GM21390 (cell line): ENCODE measurements at regions not wholly inside any gene's neighbourhood (a gene's known extent, or its start where the extent isn't known, plus 50 kb on each side); places are given as distances from the start of the nearest gene placed in this dataset.
A peak's percentile ranks its signal among the peaks of the same experiment; 100 is the strongest.
"Not testable (repeated sequence)": the region's sequence is repeated elsewhere in the genome, so short reads cannot be mapped to it uniquely, and the experiment has no call there.

Experiments used
- ATAC-seq: cut with Tn5 transposase; IDR thresholded peaks from one replicate; pipeline ENCODE4 v1.9.1; 2021; ENCODE audit not compliant: unreplicated experiment

DNA sequence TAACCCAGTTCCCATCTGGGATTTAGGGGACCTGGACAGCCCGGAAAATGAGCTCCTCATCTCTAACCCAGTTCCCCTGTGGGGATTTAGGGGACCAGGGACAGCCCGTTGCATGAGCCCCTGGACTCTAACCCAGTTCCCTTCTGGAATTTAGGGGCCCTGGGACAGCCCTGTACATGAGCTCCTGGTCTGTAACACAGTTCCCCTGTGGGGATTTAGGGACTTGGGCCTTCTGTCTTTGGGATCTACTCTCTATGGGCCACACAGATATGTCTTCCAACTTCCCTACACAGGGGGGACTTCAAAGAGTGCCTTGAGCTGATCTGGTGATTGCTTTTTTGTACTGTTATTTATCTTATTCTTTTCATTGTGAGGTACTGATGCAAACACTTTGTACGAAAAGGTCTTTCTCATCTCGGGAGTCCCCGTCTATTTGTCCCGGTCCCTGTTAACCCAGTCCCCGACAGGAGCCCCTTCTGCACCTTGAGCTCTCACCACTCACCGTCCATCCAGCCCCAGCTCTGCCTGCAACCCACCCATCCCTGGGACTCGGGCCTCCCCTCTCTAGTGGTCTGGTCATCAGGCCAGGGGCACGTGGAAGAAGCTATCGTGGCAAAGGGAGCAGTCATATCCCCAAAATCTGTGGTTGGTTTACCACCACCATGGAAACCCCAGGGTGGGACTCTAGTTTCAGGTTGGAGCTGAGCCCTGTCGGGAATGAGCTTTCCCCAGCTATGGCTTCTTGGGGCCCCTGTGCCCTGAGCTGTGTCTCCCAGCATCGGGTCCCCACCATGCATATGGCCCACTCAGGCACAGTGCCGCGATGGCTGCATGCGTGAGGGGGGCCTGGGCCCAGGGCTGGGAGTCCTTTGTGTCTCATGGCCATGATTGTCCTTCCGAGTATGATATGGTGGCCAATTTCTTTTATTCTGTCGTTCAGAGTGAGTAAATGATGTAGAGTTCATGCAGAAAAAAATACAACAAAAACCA is 270.4 kb upstream of the PLCXD1 start:
- not testable (repeated sequence) for ATAC-seq

DNA sequence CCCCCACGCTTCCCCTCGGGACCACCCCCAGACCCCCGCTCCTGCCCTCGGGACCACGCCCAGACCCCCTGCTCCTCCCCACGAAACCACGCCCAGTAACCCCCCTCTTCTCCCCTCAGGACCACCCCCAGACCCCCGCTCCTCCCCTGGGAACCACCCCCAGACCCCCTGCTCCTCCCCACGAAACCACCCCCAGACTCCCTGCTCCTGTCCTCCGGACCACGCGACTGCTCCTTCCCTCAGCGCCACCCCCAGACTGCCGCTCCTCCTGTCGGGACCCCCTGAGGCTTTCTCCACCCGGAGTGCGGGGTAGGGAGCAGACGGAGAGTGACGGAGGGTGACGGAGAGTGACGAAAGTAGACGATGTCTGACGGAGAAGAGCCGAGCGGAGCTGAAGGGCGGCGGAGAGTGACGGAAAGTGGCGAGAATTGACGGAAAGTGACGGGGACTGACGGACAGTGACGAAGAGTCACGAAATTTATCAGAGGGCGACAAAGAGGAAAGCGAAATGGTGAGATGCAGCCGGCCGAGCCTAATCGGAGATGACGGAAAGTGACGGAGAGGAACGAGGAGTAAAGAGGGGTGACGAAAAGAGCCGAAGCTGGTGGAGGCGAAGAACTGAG is 267.2 kb upstream of the PLCXD1 start:
- ATAC-seq, result not testable (repeated sequence)

DNA sequence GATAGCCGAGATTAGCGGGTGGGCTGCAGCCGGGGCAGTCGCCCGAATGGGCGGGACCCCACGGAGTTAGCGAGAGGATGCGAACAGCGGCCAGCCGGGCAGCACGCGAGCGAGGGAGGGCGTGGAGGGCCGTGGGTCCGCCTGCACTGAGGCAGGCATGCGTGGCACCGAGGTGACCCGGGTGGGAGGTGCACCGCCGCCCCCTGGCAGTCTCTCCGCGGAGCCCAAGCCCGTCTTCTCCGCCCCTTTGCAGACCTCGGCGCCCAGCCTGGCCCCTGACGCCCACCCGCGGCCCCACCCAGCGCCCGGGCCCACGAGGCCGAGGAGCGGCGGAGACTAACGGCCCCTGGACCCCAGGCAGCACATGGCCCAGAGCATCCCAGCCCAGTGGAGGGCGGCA is 266.7 kb upstream of the PLCXD1 start:
- not testable (repeated sequence) for ATAC-seq

DNA sequence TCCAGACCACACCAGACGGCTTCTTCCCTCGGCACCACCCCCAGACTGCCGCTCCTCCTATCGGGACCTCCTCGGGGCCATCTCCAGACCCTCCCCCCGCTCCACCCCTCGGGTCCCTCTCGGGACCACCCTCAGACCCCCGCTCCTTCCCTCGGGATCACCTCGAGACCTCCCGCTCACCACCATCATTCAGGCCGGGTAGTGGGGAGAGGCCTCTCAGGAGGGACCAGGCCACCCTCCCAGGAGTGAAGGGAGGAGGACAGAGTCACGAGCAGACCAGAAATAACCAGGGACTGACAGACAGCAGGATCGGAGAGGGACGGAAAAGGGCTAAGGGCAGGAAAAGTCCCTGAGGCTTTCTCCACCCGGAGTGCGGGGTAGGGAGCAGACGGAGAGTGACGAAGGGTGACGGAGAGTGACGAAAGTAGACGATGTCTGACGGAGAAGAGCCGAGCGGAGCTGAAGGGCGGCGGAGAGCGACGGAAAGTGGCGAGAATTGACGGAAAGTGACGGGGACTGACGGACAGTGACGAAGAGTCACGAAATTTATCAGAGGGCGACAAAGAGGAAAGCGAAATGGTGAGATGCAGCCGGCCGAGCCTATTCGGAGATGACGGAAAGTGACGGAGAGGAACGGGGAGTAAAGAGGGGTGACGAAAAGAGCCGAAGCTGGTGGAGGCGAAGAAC is 262.3 kb upstream of the PLCXD1 start:
- ATAC-seq, result peak; percentile 98

DNA sequence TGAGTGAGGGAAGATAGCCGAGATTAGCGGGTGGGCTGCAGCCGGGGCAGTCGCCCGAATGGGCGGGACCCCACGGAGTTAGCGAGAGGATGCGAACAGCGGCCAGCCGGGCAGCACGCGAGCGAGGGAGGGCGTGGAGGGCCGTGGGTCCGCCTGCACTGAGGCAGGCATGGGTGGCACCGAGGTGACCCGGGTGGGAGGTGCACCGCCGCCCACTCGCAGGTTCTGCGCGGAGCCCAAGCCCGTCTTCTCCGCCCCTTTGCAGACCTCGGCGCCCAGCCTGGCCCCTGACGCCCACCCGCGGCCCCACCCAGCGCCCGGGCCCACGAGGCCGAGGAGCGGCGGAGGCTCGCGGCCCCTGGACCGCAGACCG is 261.7 kb upstream of the PLCXD1 start:
- ATAC-seq, result peak; percentile 14

DNA sequence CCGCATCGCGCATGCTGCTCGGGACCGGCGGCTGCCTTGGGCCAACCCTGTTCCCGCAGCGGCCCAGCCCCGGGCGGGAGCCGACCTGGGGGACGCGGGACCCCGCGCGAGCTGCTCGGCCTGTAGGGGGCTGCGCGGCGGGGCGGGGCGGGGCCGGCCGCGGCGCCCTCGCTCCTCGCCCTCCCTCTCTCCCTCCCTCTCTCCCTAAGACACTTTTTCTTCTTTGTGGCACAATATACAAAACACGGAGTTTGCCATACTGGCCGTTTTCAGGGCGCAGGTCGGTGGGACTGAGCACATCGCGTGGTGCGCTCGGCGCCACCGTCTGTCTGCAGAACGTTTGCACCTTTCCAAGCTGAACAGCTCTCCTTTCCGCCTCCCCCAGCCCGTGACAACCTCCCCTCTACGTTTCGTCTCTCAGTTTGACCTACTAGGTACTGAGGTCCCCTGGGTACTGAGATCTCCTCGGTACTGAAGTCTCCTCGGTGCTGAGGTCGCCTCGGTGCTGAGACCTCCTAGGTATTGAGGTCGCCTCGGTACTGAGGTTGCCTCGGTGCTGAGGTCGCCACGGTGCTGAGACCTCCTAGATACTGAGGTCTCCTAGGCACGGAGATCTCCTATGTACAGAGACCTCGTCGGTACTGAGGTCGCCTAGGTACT is 261.1 kb upstream of the PLCXD1 start:
- no peak for ATAC-seq

DNA sequence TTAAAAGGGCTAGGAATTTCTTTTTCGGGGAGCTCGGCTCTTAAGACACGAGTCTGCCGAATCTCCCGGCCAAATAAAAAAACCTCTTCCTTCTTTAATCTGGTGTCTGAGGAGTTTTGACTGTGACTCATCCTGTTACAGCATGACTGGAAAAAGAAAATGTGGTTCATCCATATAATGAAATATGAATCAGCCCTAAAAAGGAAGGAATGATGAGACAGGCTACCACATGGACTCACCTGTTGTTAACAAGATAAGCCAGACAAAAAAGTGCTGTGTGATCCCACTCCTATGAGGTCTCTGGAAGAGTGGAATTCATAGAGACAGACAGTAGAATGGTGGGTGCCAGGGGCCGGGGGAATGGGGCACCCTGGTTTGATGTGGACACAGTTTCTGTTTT is 257.0 kb upstream of the PLCXD1 start:
- not testable (repeated sequence) for ATAC-seq
